Activated naive CD4-positive, alpha-beta T cell treated with anti-CD3 and anti-CD28 coated beads, Interleukin-2, amount 10 ng/mL, durations not matched to agents 7 days and 5 days (primary cell): ENCODE measurements at regions not wholly inside any gene's neighbourhood (a gene's known extent, or its start where the extent isn't known, plus 50 kb on each side); places are given as distances from the start of the nearest gene placed in this dataset.
"Not testable (repeated sequence)": the region's sequence is repeated elsewhere in the genome, so short reads cannot be mapped to it uniquely, and the experiment has no call there.

Source experiments
- CTCF ChIA-PET: fragments of 350-600 bp; sonication (Branson Sonifier 250); formaldehyde crosslinking; loops from one replicate; lab custom pipeline; 2021; ENCODE audit warnings: antibody characterized with exemption; lab: Charles Lee
- DNase-seq: peaks from one replicate; pipeline ENCODE4 v3.0.0-alpha.2; 2020
- H3K27ac Mint-ChIP-seq: one replicate; pipeline ENCODE4 v1.8.0; 2021; ENCODE audit warnings: mild to moderate bottlenecking, moderate library complexity, mixed read lengths
- H3K27me3 Mint-ChIP-seq: one replicate; pipeline ENCODE4 v1.8.0; 2021; ENCODE audit warnings: mild to moderate bottlenecking, mixed read lengths
- H3K36me3 Mint-ChIP-seq: one replicate; pipeline ENCODE4 v1.8.0; 2021; ENCODE audit warnings: mixed read lengths
- H3K4me1 Mint-ChIP-seq: one replicate; pipeline ENCODE4 v1.8.0; 2021; ENCODE audit warnings: mixed read lengths
- H3K4me3 Mint-ChIP-seq: one replicate; pipeline ENCODE4 v1.8.0; 2021; ENCODE audit warnings: mild to moderate bottlenecking, moderate library complexity, mixed read lengths
- H3K9me3 Mint-ChIP-seq: one replicate; pipeline ENCODE4 v1.8.0; 2021; ENCODE audit warnings: mixed read lengths

DNA sequence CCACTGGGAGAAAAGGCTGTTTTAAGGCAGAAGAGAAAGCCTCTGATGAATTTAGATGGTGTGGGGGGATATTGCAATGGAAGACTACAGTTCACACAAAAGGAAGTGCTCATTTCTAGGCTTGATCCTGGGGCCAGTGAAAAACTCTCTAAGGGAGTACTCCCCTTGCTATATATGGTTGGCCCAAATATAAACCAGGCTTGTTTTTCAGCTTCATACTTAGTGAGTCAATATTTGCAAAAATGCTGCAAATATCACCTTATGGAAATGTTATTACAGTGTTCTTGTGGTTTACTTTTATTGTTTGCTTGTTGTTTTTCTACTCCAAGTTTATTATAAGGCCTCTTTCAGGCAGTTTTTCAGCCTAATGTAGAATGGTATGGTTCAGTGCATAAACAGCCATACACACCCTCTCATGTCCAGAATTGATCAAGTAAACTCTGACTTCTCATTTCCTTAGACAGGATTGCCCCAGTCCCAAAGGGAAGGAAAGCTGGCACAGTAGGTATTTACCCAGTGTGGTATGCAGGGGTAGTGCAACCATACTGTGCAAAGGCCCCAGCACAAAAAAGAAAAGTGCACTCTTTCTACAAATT, 115.1 kb downstream of the FEM1C start:
- Mint-ChIP-seq H3K4me1 (no peaks in the 10 kb centered on the region), H3K4me3 (no peak overlapping the region), H3K27ac (no peak overlapping the region), H3K27me3 (no peaks in the 10 kb centered on the region), H3K9me3 (no peaks in the 10 kb centered on the region), H3K36me3 (no peaks in the 10 kb centered on the region)
- DNase-seq, result no peak
- CTCF ChIA-PET, result no interaction called here

DNA sequence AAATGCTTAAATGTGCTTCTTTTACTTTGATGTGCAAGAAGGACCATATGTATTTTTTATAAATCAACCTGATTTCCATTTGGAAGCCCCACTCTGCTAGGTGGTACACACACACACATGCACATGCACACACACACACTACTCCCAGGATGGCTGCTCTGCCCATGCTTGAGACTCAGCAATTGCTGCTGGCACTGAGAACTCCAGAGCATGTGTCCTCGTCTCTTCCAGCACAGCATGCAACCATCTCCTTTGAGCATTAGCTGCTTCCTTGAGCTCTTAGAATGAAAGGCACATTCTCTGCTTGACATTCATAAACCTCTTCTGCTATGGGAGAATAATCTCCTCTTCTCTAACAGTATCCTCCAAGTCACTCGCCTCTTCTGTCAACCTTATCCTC, 115.9 kb downstream of the FEM1C start:
- CTCF ChIA-PET, result no interaction called here
- Mint-ChIP-seq H3K4me3 (no peak overlapping the region), H3K4me1 (no peaks in the 10 kb centered on the region), H3K9me3 (no peaks in the 10 kb centered on the region), H3K27ac (no peak overlapping the region), H3K36me3 (no peaks in the 10 kb centered on the region), H3K27me3 (no peaks in the 10 kb centered on the region)
- no peak for DNase-seq

DNA sequence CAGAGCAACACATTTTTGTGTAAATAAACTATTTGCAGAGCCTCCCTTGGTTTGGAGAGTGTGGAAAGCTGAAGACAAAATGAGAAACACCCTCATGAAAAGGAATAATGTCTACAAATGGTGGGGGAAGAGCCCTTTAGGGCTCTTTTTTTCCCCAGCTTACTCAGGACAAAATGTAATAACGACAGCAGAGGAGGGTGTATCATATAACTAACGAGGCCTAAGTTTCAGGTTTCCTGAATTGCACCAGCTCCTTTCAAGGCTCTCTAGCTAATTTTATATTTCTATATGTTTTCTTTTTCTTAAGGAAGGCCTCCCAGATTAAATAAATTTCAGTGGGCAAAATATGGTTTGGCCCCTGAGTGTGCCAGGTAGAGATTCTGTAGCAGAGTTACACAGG, 116.3 kb downstream of the FEM1C start:
- no peaks in the 10 kb centered on the region for H3K36me3 Mint-ChIP-seq
- CTCF ChIA-PET, result no interaction called here
- no peak for DNase-seq
- H3K27ac Mint-ChIP-seq, result no peak overlapping the region
- no peak overlapping the region for H3K4me3 Mint-ChIP-seq
- no peaks in the 10 kb centered on the region for H3K4me1 Mint-ChIP-seq
- H3K27me3 Mint-ChIP-seq, result no peaks in the 10 kb centered on the region
- H3K9me3 Mint-ChIP-seq, result no peaks in the 10 kb centered on the region

DNA sequence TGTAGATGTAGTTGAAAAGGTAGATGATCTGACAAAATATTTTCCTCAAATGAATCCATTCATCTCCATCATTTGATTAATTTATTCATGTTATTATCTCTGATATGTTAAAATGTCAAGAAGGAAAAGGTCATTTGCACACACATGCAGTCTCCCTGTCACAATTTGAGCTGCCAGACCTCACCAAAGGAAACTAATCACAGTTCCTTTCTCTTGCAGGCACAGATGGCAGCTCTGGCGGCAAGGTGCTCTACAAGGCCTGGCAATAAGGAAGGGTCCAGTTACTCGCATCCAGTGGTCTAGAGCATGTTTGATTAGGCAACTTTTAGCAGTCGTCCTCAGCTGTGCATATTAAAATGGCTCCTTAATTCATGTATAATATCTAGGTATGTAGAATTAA, 120.1 kb downstream of the FEM1C start:
- Mint-ChIP-seq H3K36me3 (no peaks in the 10 kb centered on the region), H3K4me3 (no peak overlapping the region), H3K9me3 (no peaks in the 10 kb centered on the region), H3K27ac (no peak overlapping the region), H3K27me3 (no peaks in the 10 kb centered on the region), H3K4me1 (no peaks in the 10 kb centered on the region)
- CTCF ChIA-PET, result no interaction called here
- no peak for DNase-seq

DNA sequence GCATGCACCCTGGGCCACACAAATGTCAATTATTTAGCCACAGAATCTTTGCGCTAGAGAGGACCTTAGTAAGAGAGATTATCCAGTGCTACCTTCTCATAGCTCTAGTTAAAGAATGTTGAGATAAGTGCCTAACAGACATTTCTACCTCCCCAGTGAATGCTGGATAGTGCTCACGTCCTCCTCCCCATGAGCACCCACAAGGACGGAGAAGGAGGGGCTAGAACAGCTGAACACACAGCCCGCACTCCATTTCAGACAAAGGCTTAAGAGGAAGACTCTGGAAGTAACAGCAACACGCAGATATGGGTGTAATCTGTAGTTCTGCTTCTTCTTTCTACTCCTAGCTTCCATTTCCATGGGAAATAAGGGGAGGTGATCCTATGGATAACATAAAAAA, 120.5 kb downstream of the FEM1C start:
- H3K4me1 Mint-ChIP-seq, result no peaks in the 10 kb centered on the region
- no peak for DNase-seq
- CTCF ChIA-PET, result no interaction called here

DNA sequence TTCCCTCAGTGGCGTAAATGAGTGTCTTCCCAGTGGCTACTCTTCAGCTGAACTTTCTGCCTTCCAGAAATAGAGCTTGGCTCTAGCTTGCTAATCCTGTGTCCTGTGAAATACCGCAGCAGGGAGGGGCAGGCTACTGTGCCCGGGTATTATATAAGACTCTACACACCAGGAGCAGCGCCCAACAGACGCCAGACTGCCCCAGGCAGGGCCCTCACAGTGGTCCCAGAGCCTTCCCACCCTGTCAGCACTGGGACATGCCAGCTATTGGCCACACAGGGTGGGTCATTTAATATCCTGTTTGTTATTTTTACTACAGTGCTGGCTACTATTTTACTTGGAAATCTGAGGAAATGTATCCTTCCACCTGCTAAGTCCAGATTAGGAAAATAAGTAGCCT, 121.0 kb downstream of the FEM1C start:
- DNase-seq, result no peak
- H3K9me3 Mint-ChIP-seq, result no peaks in the 10 kb centered on the region
- no peak overlapping the region for H3K4me3 Mint-ChIP-seq
- peaks cover 5% of the 10 kb centered on the region for H3K27me3 Mint-ChIP-seq
- no peaks in the 10 kb centered on the region for H3K4me1 Mint-ChIP-seq
- CTCF ChIA-PET, result no interaction called here
- H3K27ac Mint-ChIP-seq, result no peak overlapping the region
- no peaks in the 10 kb centered on the region for H3K36me3 Mint-ChIP-seq

More for the DNA sequence above, 120.5 kb downstream of the FEM1C start:
- no peak overlapping the region for H3K4me3 Mint-ChIP-seq
- no peak overlapping the region for H3K27ac Mint-ChIP-seq
- peaks cover 1% of the 10 kb centered on the region for H3K27me3 Mint-ChIP-seq
- no peaks in the 10 kb centered on the region for H3K9me3 Mint-ChIP-seq
- no peaks in the 10 kb centered on the region for H3K36me3 Mint-ChIP-seq

DNA sequence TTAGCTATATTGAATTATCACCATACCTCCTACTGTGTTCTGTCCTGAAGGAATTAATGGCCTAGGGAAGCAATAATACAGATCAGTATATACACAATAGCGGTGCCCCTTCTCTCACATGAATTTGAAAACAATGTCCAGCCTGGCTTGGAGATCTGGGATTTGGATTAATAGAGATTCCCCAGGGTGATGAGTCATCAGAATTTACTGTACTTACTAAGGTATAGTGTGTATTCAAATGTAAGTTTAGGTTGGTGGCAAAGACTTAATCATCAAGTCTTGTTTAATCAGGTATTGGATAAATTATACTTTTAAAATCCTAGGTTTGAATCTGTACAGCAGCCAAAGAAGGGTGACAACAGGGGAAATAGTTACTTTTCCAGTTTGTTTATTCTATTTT, 121.5 kb downstream of the FEM1C start:
- H3K36me3 Mint-ChIP-seq, result no peaks in the 10 kb centered on the region
- H3K27ac Mint-ChIP-seq, result no peak overlapping the region
- peaks cover 5% of the 10 kb centered on the region for H3K27me3 Mint-ChIP-seq
- no peak overlapping the region for H3K4me3 Mint-ChIP-seq
- H3K9me3 Mint-ChIP-seq, result no peaks in the 10 kb centered on the region
- DNase-seq, result no peak
- H3K4me1 Mint-ChIP-seq, result no peaks in the 10 kb centered on the region
- CTCF ChIA-PET, result no interaction called here

DNA sequence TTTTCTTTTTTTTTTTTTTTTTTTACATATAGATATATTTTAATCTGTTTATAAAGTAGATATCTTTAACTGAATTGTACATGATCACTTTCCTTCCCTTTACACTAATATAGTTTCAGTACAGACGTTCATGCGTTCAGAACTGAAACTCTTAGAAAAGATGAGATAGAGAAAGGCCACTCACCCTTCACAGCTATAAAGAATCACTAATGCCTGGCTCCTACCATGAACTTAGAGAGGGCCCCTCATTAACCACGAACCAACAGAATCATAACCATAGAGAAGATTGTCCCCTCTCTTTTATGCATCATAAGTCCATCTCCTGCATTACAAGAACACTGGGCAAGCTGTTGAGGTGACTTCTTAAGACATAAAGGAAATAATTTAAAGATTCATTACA, 123.8 kb downstream of the FEM1C start:
- DNase-seq, CTCF ChIA-PET, H3K4me1 Mint-ChIP-seq, H3K36me3 Mint-ChIP-seq, H3K27me3 Mint-ChIP-seq, H3K4me3 Mint-ChIP-seq, H3K27ac Mint-ChIP-seq, H3K9me3 Mint-ChIP-seq: not testable (repeated sequence)

DNA sequence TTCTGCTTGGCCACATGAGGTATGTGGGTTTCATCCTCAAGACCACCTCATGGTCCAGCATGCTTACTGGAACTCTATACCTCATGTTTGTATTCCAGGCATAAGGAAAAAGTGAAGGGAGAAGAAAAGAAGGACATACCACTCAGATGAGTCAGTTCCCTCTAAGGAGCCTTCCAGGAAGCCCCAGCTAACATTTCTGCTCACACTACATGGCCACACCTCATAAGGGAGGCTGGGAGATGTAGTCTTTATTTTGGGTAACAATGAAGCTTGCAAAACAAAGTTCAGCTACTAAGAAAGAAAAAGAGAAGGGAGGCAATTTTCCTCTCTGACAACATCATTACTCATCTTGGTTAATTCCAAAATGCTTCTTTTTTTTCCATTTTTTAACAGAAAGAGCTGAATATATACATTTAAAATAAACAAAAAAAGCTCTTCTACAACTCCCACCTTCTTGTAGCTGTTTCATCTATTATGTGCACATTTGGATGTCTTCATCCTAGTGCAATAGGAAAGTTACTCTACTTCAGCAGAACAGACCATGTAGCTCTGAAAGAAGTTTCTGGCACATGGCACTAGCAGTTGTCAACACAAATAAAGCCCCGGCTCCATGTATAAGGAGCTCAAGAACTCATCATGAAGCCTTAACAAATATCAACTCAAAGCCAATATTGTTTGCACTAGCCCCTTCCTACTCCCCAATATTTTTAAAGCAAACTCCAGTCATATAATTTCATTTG, 123.6 kb upstream of the CCDC112 start:
- Mint-ChIP-seq H3K27ac (no peak overlapping the region), H3K9me3 (no peaks in the 10 kb centered on the region), H3K4me3 (no peak overlapping the region), H3K4me1 (no peaks in the 10 kb centered on the region), H3K27me3 (peaks cover 5% of the 10 kb centered on the region), H3K36me3 (no peaks in the 10 kb centered on the region)
- CTCF ChIA-PET, result no interaction called here
- DNase-seq, result no peak

DNA sequence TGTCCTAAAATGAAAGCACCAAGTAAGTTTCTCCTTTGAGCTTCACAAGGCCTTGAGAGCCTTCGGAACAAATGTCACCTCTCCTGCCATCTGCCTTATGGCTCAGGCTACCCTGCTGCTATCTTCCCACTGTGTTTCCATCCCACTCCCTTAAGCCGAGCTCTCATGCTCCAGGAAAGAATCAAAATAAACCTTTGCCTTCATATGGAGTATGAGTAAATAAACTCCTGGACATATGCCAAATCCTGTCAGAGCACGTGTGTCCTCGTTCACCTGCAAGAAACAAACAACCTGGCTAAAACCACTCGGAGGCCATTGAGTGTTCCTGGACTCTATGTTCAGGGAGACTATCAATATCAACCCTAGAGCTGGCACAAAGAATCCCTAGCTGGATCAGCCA, 122.3 kb upstream of the CCDC112 start:
- H3K36me3 Mint-ChIP-seq, result no peaks in the 10 kb centered on the region
- no peak overlapping the region for H3K27ac Mint-ChIP-seq
- CTCF ChIA-PET, result no interaction called here
- no peak overlapping the region for H3K4me3 Mint-ChIP-seq
- H3K9me3 Mint-ChIP-seq, result no peaks in the 10 kb centered on the region
- H3K27me3 Mint-ChIP-seq, result peaks cover 5% of the 10 kb centered on the region
- DNase-seq, result no peak
- no peaks in the 10 kb centered on the region for H3K4me1 Mint-ChIP-seq

DNA sequence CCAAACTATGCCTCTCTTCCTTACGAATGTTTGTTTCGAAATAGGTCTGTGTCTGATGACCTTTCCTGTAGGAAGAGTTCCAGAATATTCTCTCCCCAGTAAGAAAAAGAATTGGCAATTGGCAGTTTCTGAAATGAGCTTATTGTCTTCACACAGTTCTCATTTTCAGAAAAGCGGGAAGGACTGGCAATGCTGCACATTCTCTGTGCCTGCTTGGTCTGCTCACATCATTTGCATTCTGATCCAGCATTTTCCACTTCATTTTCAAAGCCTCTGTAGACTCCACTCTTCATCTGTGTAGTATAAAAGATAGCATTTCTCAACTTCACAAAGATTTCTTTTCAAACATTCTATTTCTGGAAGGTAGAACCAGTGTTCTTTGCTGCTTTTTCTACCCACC, 120.6 kb upstream of the CCDC112 start:
- no peak for DNase-seq
- Mint-ChIP-seq H3K4me3 (no peak overlapping the region), H3K27me3 (peaks cover 5% of the 10 kb centered on the region), H3K27ac (no peak overlapping the region), H3K4me1 (no peaks in the 10 kb centered on the region), H3K36me3 (no peaks in the 10 kb centered on the region), H3K9me3 (no peaks in the 10 kb centered on the region)
- CTCF ChIA-PET, result no interaction called here

DNA sequence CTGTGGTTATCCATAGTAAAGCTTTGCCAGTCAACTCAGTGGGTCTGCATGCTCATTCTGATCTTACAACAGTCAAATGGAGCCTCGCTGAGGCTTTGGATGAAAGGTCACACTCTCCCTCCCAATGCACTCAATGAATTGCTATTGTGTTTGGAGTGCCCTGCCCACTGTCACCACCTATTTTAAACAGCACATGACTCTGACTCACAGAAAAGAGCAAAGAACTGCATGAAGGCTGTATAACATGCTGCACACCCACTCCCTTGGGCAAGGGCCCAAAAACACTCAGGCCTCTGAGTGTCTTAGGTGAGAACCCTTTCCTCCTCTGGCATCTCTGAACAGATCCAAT, 118.7 kb upstream of the CCDC112 start:
- no peak overlapping the region for H3K4me3 Mint-ChIP-seq
- CTCF ChIA-PET, result no interaction called here
- H3K27ac Mint-ChIP-seq, result no peak overlapping the region
- H3K4me1 Mint-ChIP-seq, result no peaks in the 10 kb centered on the region
- no peak for DNase-seq
- no peaks in the 10 kb centered on the region for H3K36me3 Mint-ChIP-seq
- no peaks in the 10 kb centered on the region for H3K9me3 Mint-ChIP-seq
- H3K27me3 Mint-ChIP-seq, result peaks cover 5% of the 10 kb centered on the region

DNA sequence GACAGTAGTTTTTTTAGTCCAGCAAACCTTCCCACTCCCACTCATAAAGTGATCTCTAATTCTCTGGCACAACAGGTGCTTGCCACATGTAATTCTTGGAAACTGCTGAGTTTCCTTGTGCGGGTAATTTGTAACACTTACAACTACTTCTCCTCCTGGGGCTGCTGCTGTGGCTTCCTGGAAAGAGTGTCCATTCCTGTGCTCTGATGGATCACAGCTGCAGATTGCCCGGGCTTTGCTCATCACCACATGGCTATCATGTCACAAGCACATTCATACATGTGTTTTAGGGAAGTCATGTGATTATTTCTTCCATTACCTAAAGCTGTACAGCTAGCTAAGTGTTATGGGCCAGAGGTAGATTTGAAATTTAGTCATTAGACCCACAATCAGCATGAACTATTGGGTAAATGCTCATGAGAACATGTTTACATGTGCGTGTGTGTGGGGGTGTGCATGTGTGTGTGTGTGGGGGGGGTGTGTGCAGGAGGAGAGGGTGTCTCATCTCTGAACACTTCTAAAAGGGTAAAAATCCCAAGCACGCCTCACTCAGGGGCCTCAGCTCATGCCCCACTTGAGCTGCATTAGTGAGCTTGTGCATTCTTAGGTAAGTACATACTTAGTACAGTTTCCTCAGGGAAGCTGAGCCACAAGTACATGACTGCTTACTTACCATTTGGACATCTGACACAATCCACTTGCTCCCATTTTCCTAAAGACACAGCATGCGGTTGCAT, 118.1 kb upstream of the CCDC112 start:
- no peaks in the 10 kb centered on the region for H3K4me1 Mint-ChIP-seq
- H3K27me3 Mint-ChIP-seq, result peaks cover 5% of the 10 kb centered on the region
- no peak overlapping the region for H3K27ac Mint-ChIP-seq
- CTCF ChIA-PET, result no interaction called here
- no peak for DNase-seq
- no peaks in the 10 kb centered on the region for H3K36me3 Mint-ChIP-seq
- no peaks in the 10 kb centered on the region for H3K9me3 Mint-ChIP-seq
- no peak overlapping the region for H3K4me3 Mint-ChIP-seq

DNA sequence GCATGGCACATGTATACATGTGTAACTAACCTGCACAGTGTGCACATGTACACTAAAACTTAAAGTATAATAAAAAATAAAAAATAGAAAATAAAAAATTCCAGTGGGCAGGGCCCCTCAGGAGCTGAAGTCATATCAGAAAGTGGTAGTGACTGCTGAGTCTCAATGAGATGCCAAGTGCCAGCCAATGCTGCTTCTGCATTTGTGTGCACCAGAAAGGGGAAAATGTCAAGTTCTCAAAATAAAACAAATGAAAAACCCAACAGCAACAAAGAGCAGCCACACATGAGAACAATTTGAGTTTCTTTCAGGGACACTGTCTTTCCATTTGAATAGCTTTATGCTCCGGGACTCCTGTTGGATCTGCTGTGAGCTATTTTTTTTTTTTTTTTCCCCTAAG, 117.2 kb upstream of the CCDC112 start:
- no peaks in the 10 kb centered on the region for H3K36me3 Mint-ChIP-seq
- CTCF ChIA-PET, result no interaction called here
- H3K27ac Mint-ChIP-seq, result no peak overlapping the region
- no peaks in the 10 kb centered on the region for H3K4me1 Mint-ChIP-seq
- peaks cover under 1% of the 10 kb centered on the region for H3K27me3 Mint-ChIP-seq
- no peak overlapping the region for H3K4me3 Mint-ChIP-seq
- DNase-seq, result no peak
- no peaks in the 10 kb centered on the region for H3K9me3 Mint-ChIP-seq

DNA sequence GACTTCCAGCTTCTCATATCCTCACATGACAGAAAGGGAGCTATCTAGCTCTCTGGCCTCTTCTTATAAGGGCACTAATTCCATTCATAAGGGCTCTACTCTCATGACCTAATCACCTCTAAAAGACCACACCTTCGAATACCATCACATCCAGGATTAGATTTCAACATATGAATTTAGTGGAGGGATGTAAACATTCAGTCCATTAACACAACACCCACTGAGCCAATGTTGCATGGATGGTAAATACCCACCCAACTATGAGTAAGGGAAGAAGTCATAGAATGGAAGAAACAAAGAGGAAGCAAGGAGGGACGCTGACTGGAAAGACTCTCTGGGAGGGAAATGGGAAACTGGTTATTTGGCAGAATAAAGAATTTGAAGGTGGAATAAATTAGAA, 112.6 kb upstream of the CCDC112 start:
- DNase-seq, result no peak
- CTCF ChIA-PET, result no interaction called here
- Mint-ChIP-seq H3K36me3 (no peaks in the 10 kb centered on the region), H3K9me3 (no peaks in the 10 kb centered on the region), H3K4me1 (no peaks in the 10 kb centered on the region), H3K4me3 (no peak overlapping the region), H3K27me3 (peaks cover 9% of the 10 kb centered on the region), H3K27ac (no peak overlapping the region)
